Uterus (tissue), 3 donors: ENCODE measurements at regions not wholly inside any gene's neighbourhood (a gene's known extent, or its start where the extent isn't known, plus 50 kb on each side); places are given as distances from the start of the nearest gene placed in this dataset.

ENCODE experiments used
- DNase-seq, 2 donors: peaks; one replicate each; pipeline ENCODE4 v3.0.0-alpha.2; 2019 to 2020
- H3K27ac ChIP-seq, 2 donors: fragments of 200-600 bp; sonication (generic); 1 replicate in 1 of 2; 2 replicates in 1 of 2; pipeline ENCODE4 v1.5.1; 2016 to 2018
- H3K27me3 ChIP-seq, 2 donors: fragments of 200-600 bp; sonication (generic); one replicate each; pipeline ENCODE4 v1.5.1; 2018 to 2019; ENCODE audit warnings: control low read depth in 1 of 2
- H3K36me3 ChIP-seq, 2 donors: fragments of 200-600 bp; sonication (generic); one replicate each; pipeline ENCODE4 v1.5.1; 2019; ENCODE audit warnings: control low read depth in 1 of 2
- H3K4me1 ChIP-seq, 2 donors: fragments of 200-600 bp; sonication (generic); one replicate each; pipeline ENCODE4 v1.5.1; 2018 to 2019; ENCODE audit warnings: control low read depth in 1 of 2
- H3K4me3 ChIP-seq, 2 donors: fragments of 200-600 bp; sonication (generic); 1 replicate in 1 of 2; 2 replicates in 1 of 2; pipeline ENCODE4 v1.5.1; 2018 to 2019; ENCODE audit warnings: mild to moderate bottlenecking in 1 of 2
- H3K9me3 ChIP-seq, 2 donors: fragments of 200-600 bp; sonication (generic); one replicate each; pipeline ENCODE4 v1.5.1; 2019; ENCODE audit warnings: control low read depth in 1 of 2
- POLR2A ChIP-seq, 2 donors: fragments of 450-650 bp; IDR thresholded peaks; one replicate each; pipeline ENCODE4 v1.6.1; 2016; ENCODE audit warnings: antibody characterized with exemption in 2 of 2, mild to moderate bottlenecking in 1 of 2, moderate library complexity in 1 of 2
- intact Hi-C: fragments of 100-400 bp; cut with DNase I; formaldehyde crosslinking; loops from one replicate; pipeline ENCODE4 v1.15.1; 2023; ENCODE audit warnings: low total_unique reads
- TF ChIP-seq, protein P1 (sequence below), 4 experiments: fragments of 200-600 bp in 2 of 4; fragments of 450-650 bp in 2 of 4; sonication (generic) in 2 of 4; IDR thresholded peaks; one replicate each; pipeline ENCODE4 v1.5.1; 2016 to 2019; ENCODE audit warnings: antibody characterized with exemption in 4 of 4, mild to moderate bottlenecking in 2 of 4, moderate library complexity in 1 of 4
- donor health status: DM: yes; HTN: yes; CAD: no.

DNA sequence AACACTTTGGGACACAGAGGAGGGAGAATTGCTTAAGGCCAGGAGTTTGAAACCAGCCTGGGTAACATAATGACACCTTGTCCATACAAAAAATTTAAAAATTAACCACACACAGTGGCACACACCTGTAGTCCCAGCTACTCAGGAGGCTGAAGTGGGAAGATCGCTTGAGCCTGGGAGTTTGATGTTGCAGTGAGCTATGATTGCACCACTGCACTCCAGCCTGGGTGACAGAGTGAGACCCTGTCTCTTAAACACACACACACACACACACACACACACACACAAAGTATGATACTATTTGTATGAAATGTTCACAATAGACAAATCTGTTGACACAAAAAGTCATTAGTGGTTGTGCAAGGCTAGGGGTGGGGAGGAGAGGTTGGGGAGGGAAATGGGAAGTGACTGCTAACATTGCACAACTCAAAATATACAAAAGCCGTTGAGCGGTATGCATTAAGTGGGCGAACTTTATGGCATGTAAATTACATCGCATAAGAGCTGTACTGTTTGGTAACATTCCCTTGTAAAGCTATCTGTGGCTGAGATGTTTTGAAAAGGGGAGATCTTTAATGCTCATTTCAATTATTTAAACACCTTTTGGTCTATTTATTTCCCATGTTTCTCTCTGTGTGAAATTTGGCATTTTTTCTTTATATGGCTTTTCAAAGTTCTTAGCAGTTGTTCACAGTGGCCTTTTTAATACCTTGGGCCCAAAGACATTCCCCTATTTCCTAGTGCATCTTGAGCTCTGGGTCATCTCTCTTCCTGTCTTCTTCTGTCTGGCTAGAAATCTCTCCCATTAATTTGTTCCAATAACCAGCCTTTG, 58.9 kb upstream of the ZNF516 start:
- no peaks in the 10 kb centered on the region for H3K9me3 ChIP-seq
- DNase-seq, result no peak
- no peak overlapping the region for H3K27ac ChIP-seq

GRCh38 chr18:76548541-76548940, 53.5 kb upstream of the ZNF516 start:
- no peak for DNase-seq
- H3K27ac ChIP-seq, result no peak overlapping the region
- H3K4me1 ChIP-seq, result no peaks in the 10 kb centered on the region
- H3K27me3 ChIP-seq, result no peaks in the 10 kb centered on the region
- TF ChIP-seq, protein P1, sequence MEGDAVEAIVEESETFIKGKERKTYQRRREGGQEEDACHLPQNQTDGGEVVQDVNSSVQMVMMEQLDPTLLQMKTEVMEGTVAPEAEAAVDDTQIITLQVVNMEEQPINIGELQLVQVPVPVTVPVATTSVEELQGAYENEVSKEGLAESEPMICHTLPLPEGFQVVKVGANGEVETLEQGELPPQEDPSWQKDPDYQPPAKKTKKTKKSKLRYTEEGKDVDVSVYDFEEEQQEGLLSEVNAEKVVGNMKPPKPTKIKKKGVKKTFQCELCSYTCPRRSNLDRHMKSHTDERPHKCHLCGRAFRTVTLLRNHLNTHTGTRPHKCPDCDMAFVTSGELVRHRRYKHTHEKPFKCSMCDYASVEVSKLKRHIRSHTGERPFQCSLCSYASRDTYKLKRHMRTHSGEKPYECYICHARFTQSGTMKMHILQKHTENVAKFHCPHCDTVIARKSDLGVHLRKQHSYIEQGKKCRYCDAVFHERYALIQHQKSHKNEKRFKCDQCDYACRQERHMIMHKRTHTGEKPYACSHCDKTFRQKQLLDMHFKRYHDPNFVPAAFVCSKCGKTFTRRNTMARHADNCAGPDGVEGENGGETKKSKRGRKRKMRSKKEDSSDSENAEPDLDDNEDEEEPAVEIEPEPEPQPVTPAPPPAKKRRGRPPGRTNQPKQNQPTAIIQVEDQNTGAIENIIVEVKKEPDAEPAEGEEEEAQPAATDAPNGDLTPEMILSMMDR (IDR thresholded peaks at IDR 0.05), result no peak
- TF ChIP-seq POLR2A (IDR thresholded peaks at IDR 0.05), result no peak
- no peaks in the 10 kb centered on the region for H3K9me3 ChIP-seq
- no peaks in the 10 kb centered on the region for H3K36me3 ChIP-seq
- intact Hi-C loops, result no loop called here
- no peak overlapping the region for H3K4me3 ChIP-seq

More for the DNA sequence above, 58.9 kb upstream of the ZNF516 start:
- Histone ChIP-seq H3K4me1 (no peaks in the 10 kb centered on the region), H3K36me3 (no peaks in the 10 kb centered on the region), H3K4me3 (no peak overlapping the region), H3K27me3 (no peaks in the 10 kb centered on the region)
- intact Hi-C loops, result no loop called here
- TF ChIP-seq, protein P1 (IDR thresholded peaks at IDR 0.05), result no peak
- TF ChIP-seq POLR2A (IDR thresholded peaks at IDR 0.05), result no peak

DNA sequence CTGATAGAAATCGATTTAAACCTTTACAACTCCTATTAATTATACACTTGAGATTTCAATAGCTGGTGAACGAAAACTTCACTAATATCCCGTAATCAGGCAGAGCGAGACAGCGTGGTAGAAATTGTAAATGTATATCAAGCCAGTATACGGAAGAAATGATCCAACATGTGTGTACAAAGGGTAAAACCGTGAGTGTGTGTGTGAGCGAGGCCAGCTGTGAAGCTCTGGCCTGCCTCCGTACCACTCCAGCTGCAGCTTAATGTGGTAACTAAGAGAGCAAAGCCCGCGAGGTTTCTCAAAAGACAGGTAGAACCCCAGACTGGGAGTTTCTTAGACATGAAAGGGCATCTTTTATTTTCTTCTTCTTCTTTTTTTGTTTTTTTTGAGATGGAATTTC, 52.3 kb upstream of the ZNF516 start:
- no peak for DNase-seq
- TF ChIP-seq, protein P1 (IDR thresholded peaks at IDR 0.05), result no peak
- no peak for TF ChIP-seq POLR2A (IDR thresholded peaks at IDR 0.05)
- intact Hi-C loops, result no loop called here
- H3K4me1 ChIP-seq, result no peaks in the 10 kb centered on the region
- no peak overlapping the region for H3K4me3 ChIP-seq
- H3K27me3 ChIP-seq, result no peaks in the 10 kb centered on the region
- no peaks in the 10 kb centered on the region for H3K36me3 ChIP-seq
- no peaks in the 10 kb centered on the region for H3K9me3 ChIP-seq
- no peak overlapping the region for H3K27ac ChIP-seq

GRCh38 chr18:76546436-76546835, 51.4 kb upstream of the ZNF516 start:
- no peak for DNase-seq
- Histone ChIP-seq H3K27ac (peak overlapping the region; percentile 30 to 49), H3K36me3 (no peaks in the 10 kb centered on the region), H3K4me3 (no peak overlapping the region), H3K27me3 (no peaks in the 10 kb centered on the region), H3K9me3 (no peaks in the 10 kb centered on the region), H3K4me1 (no peaks in the 10 kb centered on the region)
- intact Hi-C loops, result no loop called here
- no peak for TF ChIP-seq POLR2A (IDR thresholded peaks at IDR 0.05)
- TF ChIP-seq, protein P1 (IDR thresholded peaks at IDR 0.05), result no peak

GRCh38 chr18:76546088-76546435, 51.0 kb upstream of the ZNF516 start:
- Histone ChIP-seq H3K4me3 (no peak overlapping the region), H3K27ac (peak overlapping the region; percentile 30 to 49), H3K9me3 (no peaks in the 10 kb centered on the region), H3K36me3 (no peaks in the 10 kb centered on the region), H3K4me1 (no peaks in the 10 kb centered on the region), H3K27me3 (no peaks in the 10 kb centered on the region)
- intact Hi-C loops, result no loop called here
- TF ChIP-seq, protein P1 (IDR thresholded peaks at IDR 0.05), result no peak
- no peak for TF ChIP-seq POLR2A (IDR thresholded peaks at IDR 0.05)
- DNase-seq, result no peak
